Natural killer cell (primary cell): ENCODE measurements at regions not wholly inside any gene's neighbourhood (a gene's known extent, or its start where the extent isn't known, plus 50 kb on each side); places are given as distances from the start of the nearest gene placed in this dataset.
"Not testable (repeated sequence)": the region's sequence is repeated elsewhere in the genome, so short reads cannot be mapped to it uniquely, and the experiment has no call there.

Experiments
- ATAC-seq, 3 donors: fragments of 150-1000 bp in 2 of 3; fragments of 200-7000 bp in 1 of 3; cut with Tn5 transposase; 1 replicate in 1 of 3; 2 replicates in 2 of 3; pipeline ENCODE4 v1.10.0; 2021; ENCODE audit warnings: mild to moderate bottlenecking in 2 of 3, moderate library complexity in 2 of 3
- DNase-seq, 2 donors: peaks; one replicate each; pipeline versions ENCODE4 v3.0.0 to v3.0.0-alpha.2; 2013 to 2021; ENCODE audit warnings: mixed read lengths in 1 of 2
- H3K27ac ChIP-seq: one replicate; pipeline ENCODE4 v1.5.1; 2013; ENCODE audit warnings: mild to moderate bottlenecking, low read length
- H3K27me3 ChIP-seq: one replicate; pipeline ENCODE4 v1.6.1; 2013; ENCODE audit warnings: low read length; ENCODE audit not compliant: control insufficient read depth, insufficient read depth
- H3K36me3 ChIP-seq: one replicate; pipeline ENCODE4 v1.6.1; 2013; ENCODE audit warnings: low read length; ENCODE audit not compliant: control insufficient read depth, insufficient read depth
- H3K4me1 ChIP-seq: one replicate; pipeline ENCODE4 v1.6.1; 2013; ENCODE audit warnings: low read length; ENCODE audit not compliant: control insufficient read depth, insufficient read depth
- H3K4me3 ChIP-seq: one replicate; pipeline ENCODE4 v1.5.1; 2013; ENCODE audit warnings: low read length
- H3K9me3 ChIP-seq: one replicate; pipeline ENCODE4 v1.6.1; 2013; ENCODE audit warnings: low read length; ENCODE audit not compliant: control insufficient read depth, insufficient read depth
- H3K27ac Mint-ChIP-seq, 2 donors: one replicate each; pipeline ENCODE4 v1.8.0; 2022; ENCODE audit warnings: mild to moderate bottlenecking in 2 of 2, mixed read lengths in 2 of 2, moderate library complexity in 1 of 2
- H3K27me3 Mint-ChIP-seq, 2 donors: one replicate each; pipeline ENCODE4 v1.8.0; 2022; ENCODE audit warnings: low read depth in 2 of 2, mixed read lengths in 2 of 2
- H3K36me3 Mint-ChIP-seq: one replicate; pipeline ENCODE4 v1.8.0; 2022; ENCODE audit warnings: mixed read lengths
- H3K4me1 Mint-ChIP-seq, 2 donors: one replicate each; pipeline ENCODE4 v1.8.0; 2022; ENCODE audit warnings: mixed read lengths in 2 of 2
- H3K4me3 Mint-ChIP-seq: one replicate; pipeline ENCODE4 v1.8.0; 2022; ENCODE audit warnings: mild to moderate bottlenecking, moderate library complexity, mixed read lengths
- H3K9me3 Mint-ChIP-seq, 2 donors: one replicate each; pipeline ENCODE4 v1.8.0; 2022; ENCODE audit warnings: mixed read lengths in 2 of 2
- CTCF ChIP-seq: fragments of 200-600 bp; IDR thresholded peaks from one replicate; pipeline ENCODE4 v1.8.0; 2022; ENCODE audit warnings: antibody characterized with exemption
- WGBS: methylation state at CpG from one replicate; pipeline ENCODE4 v1.1.7; 2013; ENCODE audit warnings: missing lambda C conversion rate; ENCODE audit not compliant: insufficient coverage; 5-methylcytosine and 5-hydroxymethylcytosine counted together
- intact Hi-C: fragments of 100-400 bp; cut with micrococcal nuclease; formaldehyde crosslinking; loops from one replicate; pipeline ENCODE4 v1.14.2; 2022

GRCh38 chr6:144423167-144423566 is 138.0 kb downstream of the UTRN start:
- 90% methylated on average over 3 of the region's 3 CpGs for WGBS
- peak overlapping the region; percentile 65 to 78 for H3K27ac Mint-ChIP-seq

GRCh38 chr6:144429753-144430152 is 144.6 kb downstream of the UTRN start:
- H3K27me3 Mint-ChIP-seq = no peaks in the 10 kb centered on the region
- WGBS = 100% methylated on average over 1 of the region's 1 CpG
- no peak for TF ChIP-seq CTCF
- no peaks in the 10 kb centered on the region for H3K4me1 ChIP-seq
- H3K36me3 ChIP-seq = peaks cover 80% of the 10 kb centered on the region
- H3K9me3 ChIP-seq = no peaks in the 10 kb centered on the region
- H3K36me3 Mint-ChIP-seq = peaks cover 21% of the 10 kb centered on the region
- DNase-seq = no peak
- no peaks in the 10 kb centered on the region for H3K9me3 Mint-ChIP-seq
- H3K4me3 ChIP-seq = no peak overlapping the region
- no peaks in the 10 kb centered on the region for H3K27me3 ChIP-seq
- no peak for ATAC-seq
- H3K4me3 Mint-ChIP-seq = no peak overlapping the region
- intact Hi-C loops = no loop called here
- H3K27ac ChIP-seq = no peak overlapping the region
- H3K27ac Mint-ChIP-seq = peak overlapping the region; percentile 14 to 89
- H3K4me1 Mint-ChIP-seq = peaks cover 49 to 53% of the 10 kb centered on the region in 2 donors

More at GRCh38 chr6:144423167-144423566, 138.0 kb downstream of the UTRN start:
- H3K27me3 ChIP-seq = no peaks in the 10 kb centered on the region
- Mint-ChIP-seq H3K36me3 (peaks cover 21% of the 10 kb centered on the region), H3K4me1 (peaks cover 65 to 72% of the 10 kb centered on the region in 2 donors), H3K4me3 (no peak overlapping the region), H3K27me3 (no peaks in the 10 kb centered on the region), H3K9me3 (no peaks in the 10 kb centered on the region)
- ATAC-seq (no peak), DNase-seq (no peak)
- peaks cover 15% of the 10 kb centered on the region for H3K4me1 ChIP-seq
- intact Hi-C loops = no loop called here
- H3K27ac ChIP-seq = no peak overlapping the region
- H3K4me3 ChIP-seq = no peak overlapping the region
- TF ChIP-seq CTCF = no peak
- no peaks in the 10 kb centered on the region for H3K9me3 ChIP-seq
- peaks cover 62% of the 10 kb centered on the region for H3K36me3 ChIP-seq

GRCh38 chr6:144433446-144433845 is 148.3 kb downstream of the UTRN start:
- 97% methylated on average over 20 of the region's 24 CpGs for WGBS
- H3K9me3 Mint-ChIP-seq, H3K27ac Mint-ChIP-seq, intact Hi-C loops, H3K27ac ChIP-seq, H3K27me3 Mint-ChIP-seq, H3K27me3 ChIP-seq, ATAC-seq, H3K4me3 ChIP-seq, H3K9me3 ChIP-seq, H3K4me3 Mint-ChIP-seq, DNase-seq, H3K4me1 ChIP-seq: not testable (repeated sequence)
- peaks cover 35 to 45% of the 10 kb centered on the region in 2 donors for H3K4me1 Mint-ChIP-seq
- peaks cover 33% of the 10 kb centered on the region for H3K36me3 Mint-ChIP-seq
- peaks cover 75% of the 10 kb centered on the region for H3K36me3 ChIP-seq

GRCh38 chr6:144434308-144434990 is 149.3 kb downstream of the UTRN start:
- peak overlapping the region; percentile 65 to 67 for H3K27ac Mint-ChIP-seq
- peaks cover 75% of the 10 kb centered on the region for H3K36me3 ChIP-seq
- TF ChIP-seq CTCF = no peak
- H3K4me1 Mint-ChIP-seq = peaks cover 30 to 36% of the 10 kb centered on the region in 2 donors
- DNase-seq (no peak), ATAC-seq (no peak)
- H3K27me3 Mint-ChIP-seq = no peaks in the 10 kb centered on the region
- no peak overlapping the region for H3K4me3 Mint-ChIP-seq
- no peak overlapping the region for H3K27ac ChIP-seq
- H3K9me3 Mint-ChIP-seq = no peaks in the 10 kb centered on the region
- no peaks in the 10 kb centered on the region for H3K9me3 ChIP-seq
- intact Hi-C loops = no loop called here
- H3K4me3 ChIP-seq = no peak overlapping the region
- H3K4me1 ChIP-seq = no peaks in the 10 kb centered on the region
- 97% methylated on average over 6 of the region's 6 CpGs for WGBS
- H3K36me3 Mint-ChIP-seq = peaks cover 35% of the 10 kb centered on the region
- no peaks in the 10 kb centered on the region for H3K27me3 ChIP-seq
